ENCODE measurements at regions not wholly inside any gene's neighbourhood (a gene's known extent, or its start where the extent isn't known, plus 50 kb on each side); places are given as distances from the start of the nearest gene placed in this dataset.
A peak's percentile ranks its signal among the peaks of the same experiment; 100 is the strongest.

GRCh38 chr5:152514827-152515397 lies 109.8 kb upstream of the NMUR2 start:
- TF ChIP-seq ZNF514 (tag by site-specific recombination; IDR thresholded peaks at IDR 0.05): no peak
- no peak for TF ChIP-seq ZNF366 (tag by site-specific recombination; conservative IDR thresholded peaks at IDR 0.05)
- TF ChIP-seq SETDB1 (IDR thresholded peaks at IDR 0.05; ENCODE audit: insufficient read length, low read length): no peak
- TF ChIP-seq ZNF596 (tag by site-specific recombination; IDR thresholded peaks at IDR 0.05): peak; percentile 73
- peak; percentile 53 for TF ChIP-seq ZNF654 (tag by site-specific recombination; IDR thresholded peaks at IDR 0.05; ENCODE audit: low read depth)
- TF ChIP-seq ZNF324 (tag by site-specific recombination; IDR thresholded peaks at IDR 0.05): no peak
- TF ChIP-seq ZNF585B (tag by site-specific recombination; IDR thresholded peaks at IDR 0.05): no peak
- TF ChIP-seq ZNF473 (tag by site-specific recombination; IDR thresholded peaks at IDR 0.05): no peak
- no peak for TF ChIP-seq ZNF670 (tag by site-specific recombination; IDR thresholded peaks at IDR 0.05; ENCODE audit: low read depth)
- TF ChIP-seq ZNF76 (tag by site-specific recombination; IDR thresholded peaks at IDR 0.05; ENCODE audit: borderline replicate concordance, low read depth): no peak
- no peak for TF ChIP-seq EGR2 (tag by site-specific recombination; IDR thresholded peaks at IDR 0.05; ENCODE audit: low read depth)
- no peak for TF ChIP-seq KLF9 (tag by site-specific recombination; IDR thresholded peaks at IDR 0.05; ENCODE audit: low read depth)
- TF ChIP-seq ZNF24 (tag by site-specific recombination; IDR thresholded peaks at IDR 0.05): no peak
- TF ChIP-seq TCF7L2 (IDR thresholded peaks at IDR 0.05; ENCODE audit: borderline replicate concordance, low read depth, low read length): no peak
- CTCF ChIA-PET: interaction anchor here (0.6 to 2.2 kb wide), 15 partner anchors 10 to 772 kb away, joined by 3 to 9 read pairs (median 3); no protein-coding TSS in a partner anchor
- POLR2A ChIA-PET: interaction anchor here (0.6 kb wide), 1 partner anchor 683 kb away, joined by 4 read pairs; no protein-coding TSS in a partner anchor

GRCh38 chr5:152523964-152524363 lies 118.9 kb upstream of the NMUR2 start:
- Histone ChIP-seq H3K9me3 (ENCODE audit: control insufficient read depth, insufficient read depth, low read depth, low read length) (no peaks in the 10 kb centered on the region), H3K4me1 (ENCODE audit: control insufficient read depth, insufficient read depth, low read length) (no peaks in the 10 kb centered on the region), H3K4me3 (ENCODE audit: low read depth, low read length) (no peak overlapping the region), H3K27ac (ENCODE audit: extremely low read depth, low read depth, low read length) (no peak overlapping the region), H3K36me3 (ENCODE audit: control insufficient read depth in 2 of 2, insufficient read depth in 1 of 2, low read length in 2 of 2) (no peaks in the 10 kb centered on the region)
- TF ChIP-seq, protein P1, sequence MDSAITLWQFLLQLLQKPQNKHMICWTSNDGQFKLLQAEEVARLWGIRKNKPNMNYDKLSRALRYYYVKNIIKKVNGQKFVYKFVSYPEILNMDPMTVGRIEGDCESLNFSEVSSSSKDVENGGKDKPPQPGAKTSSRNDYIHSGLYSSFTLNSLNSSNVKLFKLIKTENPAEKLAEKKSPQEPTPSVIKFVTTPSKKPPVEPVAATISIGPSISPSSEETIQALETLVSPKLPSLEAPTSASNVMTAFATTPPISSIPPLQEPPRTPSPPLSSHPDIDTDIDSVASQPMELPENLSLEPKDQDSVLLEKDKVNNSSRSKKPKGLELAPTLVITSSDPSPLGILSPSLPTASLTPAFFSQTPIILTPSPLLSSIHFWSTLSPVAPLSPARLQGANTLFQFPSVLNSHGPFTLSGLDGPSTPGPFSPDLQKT (IDR thresholded peaks at IDR 0.05; ENCODE audit: borderline replicate concordance, low read depth, low read length): no peak
- TF ChIP-seq, protein P2, sequence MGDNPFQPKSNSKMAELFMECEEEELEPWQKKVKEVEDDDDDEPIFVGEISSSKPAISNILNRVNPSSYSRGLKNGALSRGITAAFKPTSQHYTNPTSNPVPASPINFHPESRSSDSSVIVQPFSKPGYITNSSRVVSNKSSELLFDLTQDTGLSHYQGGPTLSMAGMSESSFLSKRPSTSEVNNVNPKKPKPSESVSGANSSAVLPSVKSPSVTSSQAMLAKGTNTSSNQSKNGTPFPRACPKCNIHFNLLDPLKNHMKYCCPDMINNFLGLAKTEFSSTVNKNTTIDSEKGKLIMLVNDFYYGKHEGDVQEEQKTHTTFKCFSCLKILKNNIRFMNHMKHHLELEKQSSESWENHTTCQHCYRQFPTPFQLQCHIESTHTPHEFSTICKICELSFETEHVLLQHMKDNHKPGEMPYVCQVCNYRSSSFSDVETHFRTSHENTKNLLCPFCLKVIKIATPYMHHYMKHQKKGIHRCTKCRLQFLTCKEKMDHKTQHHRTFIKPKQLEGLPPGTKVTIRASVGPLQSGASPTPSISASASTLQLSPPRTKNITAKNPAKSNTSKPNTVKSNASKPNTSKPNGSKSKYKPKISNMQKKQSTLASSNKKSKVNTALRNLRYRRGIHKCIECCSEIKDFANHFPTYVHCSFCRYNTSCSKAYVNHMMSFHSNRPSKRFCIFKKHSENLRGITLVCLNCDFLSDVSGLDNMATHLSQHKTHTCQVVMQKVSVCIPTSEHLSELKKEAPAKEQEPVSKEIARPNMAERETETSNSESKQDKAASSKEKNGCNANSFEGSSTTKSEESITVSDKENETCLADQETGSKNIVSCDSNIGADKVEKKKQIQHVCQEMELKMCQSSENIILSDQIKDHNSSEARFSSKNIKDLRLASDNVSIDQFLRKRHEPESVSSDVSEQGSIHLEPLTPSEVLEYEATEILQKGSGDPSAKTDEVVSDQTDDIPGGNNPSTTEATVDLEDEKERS (tag by site-specific recombination; IDR thresholded peaks at IDR 0.05): no peak
- TF ChIP-seq, protein P3, sequence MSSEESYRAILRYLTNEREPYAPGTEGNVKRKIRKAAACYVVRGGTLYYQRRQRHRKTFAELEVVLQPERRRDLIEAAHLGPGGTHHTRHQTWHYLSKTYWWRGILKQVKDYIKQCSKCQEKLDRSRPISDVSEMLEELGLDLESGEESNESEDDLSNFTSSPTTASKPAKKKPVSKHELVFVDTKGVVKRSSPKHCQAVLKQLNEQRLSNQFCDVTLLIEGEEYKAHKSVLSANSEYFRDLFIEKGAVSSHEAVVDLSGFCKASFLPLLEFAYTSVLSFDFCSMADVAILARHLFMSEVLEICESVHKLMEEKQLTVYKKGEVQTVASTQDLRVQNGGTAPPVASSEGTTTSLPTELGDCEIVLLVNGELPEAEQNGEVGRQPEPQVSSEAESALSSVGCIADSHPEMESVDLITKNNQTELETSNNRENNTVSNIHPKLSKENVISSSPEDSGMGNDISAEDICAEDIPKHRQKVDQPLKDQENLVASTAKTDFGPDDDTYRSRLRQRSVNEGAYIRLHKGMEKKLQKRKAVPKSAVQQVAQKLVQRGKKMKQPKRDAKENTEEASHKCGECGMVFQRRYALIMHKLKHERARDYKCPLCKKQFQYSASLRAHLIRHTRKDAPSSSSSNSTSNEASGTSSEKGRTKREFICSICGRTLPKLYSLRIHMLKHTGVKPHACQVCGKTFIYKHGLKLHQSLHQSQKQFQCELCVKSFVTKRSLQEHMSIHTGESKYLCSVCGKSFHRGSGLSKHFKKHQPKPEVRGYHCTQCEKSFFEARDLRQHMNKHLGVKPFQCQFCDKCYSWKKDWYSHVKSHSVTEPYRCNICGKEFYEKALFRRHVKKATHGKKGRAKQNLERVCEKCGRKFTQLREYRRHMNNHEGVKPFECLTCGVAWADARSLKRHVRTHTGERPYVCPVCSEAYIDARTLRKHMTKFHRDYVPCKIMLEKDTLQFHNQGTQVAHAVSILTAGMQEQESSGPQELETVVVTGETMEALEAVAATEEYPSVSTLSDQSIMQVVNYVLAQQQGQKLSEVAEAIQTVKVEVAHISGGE (tag by site-specific recombination; conservative IDR thresholded peaks at IDR 0.05; ENCODE audit: low read depth): no peak
- TF ChIP-seq ZBTB21 (tag by site-specific recombination; IDR thresholded peaks at IDR 0.05): no peak
- TF ChIP-seq ZNF747 (tag by site-specific recombination; IDR thresholded peaks at IDR 0.05): no peak
- no peak for TF ChIP-seq ZNF211 (tag by site-specific recombination; IDR thresholded peaks at IDR 0.05; ENCODE audit: low read depth)
- TF ChIP-seq SP3 (tag by site-specific recombination; IDR thresholded peaks at IDR 0.05): no peak
- POLR2A ChIA-PET: no interaction called here
- CTCF ChIA-PET: no interaction called here

More at GRCh38 chr5:152514827-152515397, 109.8 kb upstream of the NMUR2 start:
- Histone ChIP-seq H3K36me3 (ENCODE audit: control insufficient read depth in 2 of 2, insufficient read depth in 1 of 2, low read length in 2 of 2) (no peaks in the 10 kb centered on the region), H3K27ac (ENCODE audit: extremely low read depth, low read depth, low read length) (no peak overlapping the region), H3K4me3 (ENCODE audit: low read depth, low read length) (no peak overlapping the region), H3K9me3 (ENCODE audit: control insufficient read depth, insufficient read depth, low read depth, low read length) (no peaks in the 10 kb centered on the region), H3K4me1 (ENCODE audit: control insufficient read depth, insufficient read depth, low read length) (no peaks in the 10 kb centered on the region)
